Astrocyte of the cerebellum (primary cell): ENCODE measurements at regions not wholly inside any gene's neighbourhood (a gene's known extent, or its start where the extent isn't known, plus 50 kb on each side); places are given as distances from the start of the nearest gene placed in this dataset.
"Not testable (repeated sequence)": the region's sequence is repeated elsewhere in the genome, so short reads cannot be mapped to it uniquely, and the experiment has no call there.

ENCODE experiments used
- DNase-seq: peaks from one replicate; pipeline ENCODE4 v3.0.0-alpha.2; 2011; ENCODE audit warnings: low read depth
- H3K4me3 ChIP-seq: 2 replicates; pipeline ENCODE4 v1.5.1; 2011; ENCODE audit warnings: mild to moderate bottlenecking, low read depth, low read length, moderate library complexity
- CTCF ChIP-seq: IDR thresholded peaks from 2 replicates; pipeline ENCODE4 v1.5.1; 2012; ENCODE audit warnings: low read length, low read depth, moderate library complexity, mild to moderate bottlenecking; ENCODE audit errors: missing control alignments
- in situ Hi-C: cut with HindIII; loops from 2 replicates; pipeline ENCODE4 v1.10.0; 2017; ENCODE audit warnings: low sequenced_read_pairs

GRCh38 chr18:3346487-3346886 is 84.6 kb downstream of the MYL12B start:
- DNase-seq: no peak
- in situ Hi-C loops: no loop called here
- no peak for TF ChIP-seq CTCF
- no peak overlapping the region for H3K4me3 ChIP-seq

- DNase-seq: no peak
- in situ Hi-C loops: no loop called here
- H3K4me3 ChIP-seq: no peak overlapping the region
- no peak for TF ChIP-seq CTCF
Measured at GRCh38 chr18:3347286-3347803, 85.4 kb downstream of the MYL12B start.

- no peak overlapping the region for H3K4me3 ChIP-seq
- TF ChIP-seq CTCF: no peak
- in situ Hi-C loops: no loop called here
- DNase-seq: no peak
Measured at GRCh38 chr18:3348176-3348575, 86.2 kb downstream of the MYL12B start.

- H3K4me3 ChIP-seq, in situ Hi-C loops, DNase-seq: not testable (repeated sequence)
Measured at GRCh38 chr18:3349046-3349841, 87.3 kb downstream of the MYL12B start.

- TF ChIP-seq CTCF: no peak
- in situ Hi-C loops: no loop called here
- no peak for DNase-seq
Measured at GRCh38 chr18:3350021-3350420, 88.1 kb downstream of the MYL12B start.

GRCh38 chr18:3350566-3351527 is 88.9 kb downstream of the MYL12B start:
- no peak for DNase-seq
- no peak for TF ChIP-seq CTCF
- in situ Hi-C loops: no loop called here
- H3K4me3 ChIP-seq: no peak overlapping the region

More at GRCh38 chr18:3350021-3350420, 88.1 kb downstream of the MYL12B start:
- no peak overlapping the region for H3K4me3 ChIP-seq

GRCh38 chr18:3354506-3354905 is 92.6 kb downstream of the MYL12B start:
- in situ Hi-C loops: no loop called here
- DNase-seq: no peak
- H3K4me3 ChIP-seq: no peak overlapping the region
- TF ChIP-seq CTCF: no peak
